ENCODE measurements at regions not wholly inside any gene's neighbourhood (a gene's known extent, or its start where the extent isn't known, plus 50 kb on each side); places are given as distances from the start of the nearest gene placed in this dataset.
"Not testable (repeated sequence)": the region's sequence is repeated elsewhere in the genome, so short reads cannot be mapped to it uniquely, and the experiment has no call there.

- no peak for TF ChIP-seq CTCF (IDR thresholded peaks at IDR 0.05)
- no peaks in the 10 kb centered on the region for H3K36me3 ChIP-seq
- peaks cover 0 to 7% (median 0%) of the 10 kb centered on the region in 3 donors for H3K9me3 ChIP-seq
- DNase-seq: no peak
- intact Hi-C loops (cut with DNase I; ENCODE audit: low total_unique reads): no loop called here
- H3K27me3 ChIP-seq: no peaks in the 10 kb centered on the region
- H3K4me1 ChIP-seq: no peaks in the 10 kb centered on the region
- no peak overlapping the region for H3K27ac ChIP-seq
- H3K4me3 ChIP-seq: no peak overlapping the region
Measured at GRCh38 chr5:2534251-2534650, 217.2 kb downstream of the IRX2 start.

- H3K36me3 ChIP-seq; H3K4me3 ChIP-seq; H3K27me3 ChIP-seq; H3K9me3 ChIP-seq; H3K27ac ChIP-seq; DNase-seq; H3K4me1 ChIP-seq; intact Hi-C loops (cut with DNase I; ENCODE audit: low total_unique reads): not testable (repeated sequence)
Measured at GRCh38 chr5:2533848-2534247, 217.6 kb downstream of the IRX2 start.

GRCh38 chr5:2532809-2533208, 218.7 kb downstream of the IRX2 start:
- Histone ChIP-seq H3K36me3 (no peaks in the 10 kb centered on the region), H3K27ac (no peak overlapping the region), H3K4me1 (no peaks in the 10 kb centered on the region), H3K4me3 (no peak overlapping the region), H3K27me3 (no peaks in the 10 kb centered on the region), H3K9me3 (peaks cover 0 to 7% (median 0%) of the 10 kb centered on the region in 3 donors)
- no peak for DNase-seq
- intact Hi-C loops (cut with DNase I; ENCODE audit: low total_unique reads): no loop called here
- TF ChIP-seq CTCF (IDR thresholded peaks at IDR 0.05): no peak

- no peak for DNase-seq
- no peaks in the 10 kb centered on the region for H3K36me3 ChIP-seq
- no peak overlapping the region for H3K4me3 ChIP-seq
- H3K27me3 ChIP-seq: no peaks in the 10 kb centered on the region
- intact Hi-C loops (cut with DNase I; ENCODE audit: low total_unique reads): no loop called here
- no peak overlapping the region for H3K27ac ChIP-seq
- TF ChIP-seq CTCF (IDR thresholded peaks at IDR 0.05): no peak
- H3K4me1 ChIP-seq: no peaks in the 10 kb centered on the region
- peaks cover 0 to 7% (median 0%) of the 10 kb centered on the region in 3 donors for H3K9me3 ChIP-seq
Measured at GRCh38 chr5:2531318-2531717, 220.2 kb downstream of the IRX2 start.

- intact Hi-C loops (cut with DNase I; ENCODE audit: low total_unique reads): no loop called here
Measured at GRCh38 chr5:2530609-2531008, 220.9 kb downstream of the IRX2 start.

More at GRCh38 chr5:2530609-2531008, 220.9 kb downstream of the IRX2 start:
- Histone ChIP-seq H3K27ac (no peak overlapping the region), H3K9me3 (peaks cover 0 to 7% (median 0%) of the 10 kb centered on the region in 3 donors), H3K36me3 (no peaks in the 10 kb centered on the region), H3K4me1 (no peaks in the 10 kb centered on the region), H3K4me3 (no peak overlapping the region), H3K27me3 (no peaks in the 10 kb centered on the region)
- no peak for DNase-seq
- no peak for TF ChIP-seq CTCF (IDR thresholded peaks at IDR 0.05)

Data from tibial artery (tissue), 4 donors.